ENCODE measurements at regions not wholly inside any gene's neighbourhood (a gene's known extent, or its start where the extent isn't known, plus 50 kb on each side); places are given as distances from the start of the nearest gene placed in this dataset.

DNA sequence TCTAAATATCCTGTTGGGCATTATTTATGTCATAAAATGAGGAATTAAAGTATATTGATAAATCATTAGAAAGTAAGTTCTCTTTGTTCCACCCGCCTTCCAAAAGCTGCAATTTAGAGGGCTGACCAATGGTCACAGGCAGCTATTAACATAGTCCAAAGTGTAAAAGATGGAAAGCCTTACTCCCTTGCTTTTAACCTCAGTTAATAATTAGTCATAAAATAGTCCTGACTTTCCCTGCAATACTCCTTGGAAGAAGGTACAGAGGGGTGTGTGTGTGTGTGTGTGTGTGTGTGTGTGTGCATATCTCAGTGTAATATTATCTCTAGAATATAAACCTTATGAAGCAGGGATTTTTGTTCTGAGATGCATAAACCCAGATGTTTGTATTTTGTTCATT is 275.4 kb downstream of the FAT4 start:
- no peak for TF ChIP-seq GATA3 (IDR thresholded peaks at IDR 0.05; ENCODE audit: low read depth, low read length)
- no peak for TF ChIP-seq GATA2 (IDR thresholded peaks at IDR 0.05; ENCODE audit: low read depth, low read length)

All from SH-SY5Y (cell line).